AG08396 (cell line): ENCODE measurements at regions not wholly inside any gene's neighbourhood (a gene's known extent, or its start where the extent isn't known, plus 50 kb on each side); places are given as distances from the start of the nearest gene placed in this dataset.

Experiments used
- DNase-seq: peaks from one replicate; pipeline ENCODE4 v3.0.0; 2012; ENCODE audit warnings: low spot score, mixed read lengths

DNA sequence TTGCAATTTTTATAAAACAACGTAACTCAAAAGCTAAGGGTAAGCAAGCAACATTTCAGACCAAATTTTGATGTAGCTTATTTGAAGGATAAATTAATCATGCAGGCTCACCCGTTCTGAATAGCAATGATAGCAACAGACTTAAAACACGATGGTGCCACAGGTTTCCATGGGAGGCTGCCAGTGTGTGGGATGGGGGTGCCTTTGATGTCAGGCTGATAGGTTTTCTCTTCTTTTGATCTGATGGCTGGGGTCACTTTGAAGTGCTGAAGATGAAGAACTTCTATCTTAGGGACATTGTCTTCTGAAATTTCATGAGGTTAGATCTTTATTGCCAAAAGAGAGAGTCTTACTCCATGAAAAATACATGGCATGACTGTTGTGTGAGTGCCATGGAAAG, 206.8 kb downstream of the LPIN1 start:
- no peak for DNase-seq

DNA sequence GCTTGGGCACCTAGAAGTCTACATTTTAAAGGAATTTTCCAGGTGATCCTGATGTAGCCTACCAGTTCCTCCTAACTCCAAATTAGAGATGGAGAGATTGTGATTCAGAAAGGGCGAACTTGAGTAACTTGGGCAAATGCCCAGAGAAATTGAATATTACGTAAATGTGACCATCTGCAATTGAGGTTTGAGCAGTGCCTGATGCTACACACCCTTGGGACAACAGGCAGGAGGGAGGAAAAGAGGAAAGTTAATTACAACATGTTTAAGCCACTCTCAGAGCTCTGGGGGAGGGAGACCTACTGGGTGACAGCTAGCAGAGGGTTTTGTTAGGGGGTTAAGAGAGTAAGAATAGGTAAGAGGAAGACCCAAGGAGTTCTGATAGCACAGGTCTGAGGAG, 208.9 kb downstream of the LPIN1 start:
- no peak for DNase-seq

DNA sequence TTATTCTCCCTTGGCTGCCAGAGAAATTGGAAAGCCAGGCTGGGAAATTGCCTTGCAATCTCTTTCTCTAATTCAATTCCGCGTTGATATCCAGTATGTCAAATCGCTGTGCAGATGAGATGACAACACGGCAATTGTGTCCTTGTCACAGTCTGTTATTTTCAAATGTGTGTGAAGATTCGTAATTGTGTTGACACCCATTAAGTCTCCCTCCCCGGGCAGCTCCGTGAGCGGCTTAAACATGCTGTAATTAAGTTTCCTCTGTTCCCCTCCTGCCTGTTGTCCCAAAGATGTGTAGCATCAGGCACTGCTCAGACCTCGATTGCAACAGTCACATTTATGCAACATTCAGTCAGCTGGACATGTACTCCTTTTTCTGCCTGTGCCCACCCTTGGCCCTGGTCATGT, 209.5 kb downstream of the LPIN1 start:
- DNase-seq, result no peak

DNA sequence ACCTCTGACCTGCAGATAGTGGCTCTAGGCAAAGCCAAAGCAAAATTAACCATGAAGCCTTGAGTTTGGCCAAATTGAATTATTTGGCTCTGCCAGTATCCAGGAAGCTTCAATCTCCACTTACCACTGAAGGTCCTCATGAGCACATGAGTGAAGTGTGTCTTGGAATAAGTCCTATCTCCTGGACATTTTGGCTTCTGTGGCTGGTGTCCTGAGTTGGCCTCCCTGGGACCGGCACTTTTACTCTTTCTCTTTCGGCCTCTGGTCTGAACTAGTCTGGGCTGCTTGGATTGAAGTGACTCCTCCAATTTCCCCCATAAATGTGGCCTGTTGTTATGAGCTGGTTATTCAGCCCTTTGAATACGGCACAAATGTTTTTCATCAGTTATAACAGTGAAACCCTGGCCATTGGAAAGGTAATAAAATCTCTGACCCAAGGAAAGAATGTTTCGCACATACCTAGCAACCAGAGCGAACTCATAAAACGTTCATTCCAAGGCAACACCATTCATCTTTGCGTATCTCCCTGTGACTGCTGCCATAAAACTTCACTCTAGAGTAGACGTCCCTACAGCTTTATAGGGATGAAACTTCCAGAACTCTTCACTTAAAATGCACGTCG, 216.4 kb downstream of the LPIN1 start:
- DNase-seq, result no peak

DNA sequence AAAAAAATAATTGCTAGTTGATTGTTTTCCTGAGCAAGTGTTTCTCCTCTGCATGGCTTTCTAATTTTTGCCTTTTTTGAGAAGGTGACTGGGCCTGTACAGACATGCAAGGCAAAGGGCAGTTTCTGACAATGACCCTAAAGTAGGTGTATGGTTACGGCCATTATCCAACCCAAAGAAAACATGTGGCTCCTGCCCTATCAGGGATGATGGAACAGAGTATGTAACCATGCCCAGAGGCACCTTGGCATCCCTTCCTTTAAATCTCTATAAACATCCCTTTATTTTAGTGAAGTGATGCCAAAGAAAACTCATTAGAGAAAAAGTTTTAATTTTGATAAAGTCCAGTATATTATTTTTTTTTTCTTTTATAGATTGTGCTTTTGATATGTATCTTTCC, 217.5 kb downstream of the LPIN1 start:
- no peak for DNase-seq

DNA sequence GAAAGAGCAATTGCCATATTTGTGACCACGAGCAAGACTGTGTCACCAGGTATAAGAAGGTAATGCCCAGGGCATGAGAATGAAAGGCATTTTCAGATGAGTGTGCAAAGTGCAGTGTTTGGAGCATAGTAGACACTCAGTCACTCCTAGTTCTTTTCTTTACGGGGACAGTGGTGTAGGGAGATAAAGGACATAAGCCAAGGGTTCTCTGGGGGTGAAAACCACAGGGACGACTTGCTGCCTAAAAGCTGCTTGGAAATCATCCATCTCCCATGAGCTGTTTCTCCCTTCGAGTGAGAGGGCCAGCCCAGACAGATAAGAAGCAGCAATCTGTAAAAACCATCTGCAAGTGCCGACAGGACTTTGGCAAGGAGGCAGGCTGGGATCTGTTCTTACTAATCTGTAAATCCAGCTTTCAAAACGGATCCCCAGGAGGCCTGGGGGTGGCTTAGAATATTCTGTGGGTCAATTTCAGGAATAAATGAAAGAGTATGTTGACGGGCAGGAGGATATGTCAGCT, 221.6 kb downstream of the LPIN1 start:
- no peak for DNase-seq

DNA sequence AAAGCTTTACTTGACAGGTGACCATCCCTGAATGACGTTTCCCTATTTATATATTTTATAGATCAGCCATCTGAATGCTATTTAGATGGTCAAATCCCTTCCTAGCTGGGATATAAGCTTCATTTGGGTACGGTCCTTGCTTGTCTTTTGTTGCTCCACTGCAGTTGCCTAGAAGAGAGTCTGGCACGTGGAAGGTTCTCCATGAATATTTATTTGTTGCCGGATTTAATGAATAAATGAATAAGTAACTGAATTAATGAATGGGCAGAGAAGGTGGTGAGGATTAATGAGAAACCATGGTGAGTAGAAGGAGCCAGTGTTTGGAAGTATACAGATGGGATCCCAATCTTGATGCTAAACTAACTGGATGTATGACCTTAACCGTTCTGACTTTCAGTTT, 222.1 kb downstream of the LPIN1 start:
- no peak for DNase-seq

DNA sequence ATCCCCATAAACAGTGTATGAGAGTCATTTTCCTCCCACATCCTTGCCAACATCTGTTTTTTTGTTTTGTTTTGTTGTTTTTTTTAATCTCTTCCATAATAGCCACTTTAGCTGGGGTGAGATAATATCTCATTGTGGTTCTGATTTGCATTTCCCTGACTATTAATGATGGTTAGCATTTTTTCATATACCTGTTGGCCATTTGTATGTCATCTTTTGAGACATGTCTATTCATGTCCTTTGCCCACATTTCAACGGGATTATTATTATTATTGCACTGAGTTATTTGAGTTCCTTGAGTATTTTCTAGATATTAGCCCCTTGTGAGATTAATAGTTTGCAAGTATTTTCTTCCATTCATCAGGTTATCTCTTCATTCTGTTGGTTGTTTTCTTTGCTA, 223.3 kb downstream of the LPIN1 start:
- no peak for DNase-seq

DNA sequence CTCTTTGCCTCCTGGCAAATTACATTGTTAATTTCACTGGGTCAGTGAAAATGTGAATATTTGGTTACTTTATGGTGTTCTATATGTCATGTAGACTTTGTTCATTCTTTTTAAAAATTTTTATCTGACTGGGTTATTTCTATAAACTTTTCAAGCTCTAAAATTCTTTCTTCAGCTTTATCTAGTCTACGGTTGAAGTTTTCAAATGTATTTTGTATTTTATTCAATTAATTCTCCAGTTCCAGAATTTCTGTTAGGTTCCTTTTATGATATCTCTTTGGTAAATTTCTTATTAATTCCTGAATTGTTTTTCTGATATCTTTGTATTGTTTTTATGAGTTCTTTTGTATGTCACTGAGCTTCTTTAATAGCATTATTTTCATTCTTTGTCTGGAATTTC, 228.1 kb downstream of the LPIN1 start:
- no peak for DNase-seq

DNA sequence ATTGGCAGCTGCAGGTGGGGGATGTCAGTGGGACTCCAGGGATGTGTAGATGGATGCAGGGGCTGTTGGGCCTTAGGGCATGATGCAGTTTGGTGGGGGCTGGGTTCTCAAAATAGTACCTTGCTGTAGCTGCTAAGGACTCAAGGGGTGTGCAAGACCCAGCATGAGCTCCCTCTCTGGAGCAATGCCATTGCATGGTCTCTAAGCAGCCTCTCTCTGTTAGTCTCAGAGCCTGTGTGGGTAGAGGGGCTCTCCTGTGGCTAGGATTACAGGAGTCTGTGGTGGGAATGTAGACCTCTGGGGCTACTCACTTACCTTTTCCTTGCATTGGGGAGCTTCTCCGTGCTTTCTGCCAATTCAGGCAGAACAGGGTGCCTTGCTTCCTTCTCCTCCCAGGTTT, 228.9 kb downstream of the LPIN1 start:
- DNase-seq, result no peak

DNA sequence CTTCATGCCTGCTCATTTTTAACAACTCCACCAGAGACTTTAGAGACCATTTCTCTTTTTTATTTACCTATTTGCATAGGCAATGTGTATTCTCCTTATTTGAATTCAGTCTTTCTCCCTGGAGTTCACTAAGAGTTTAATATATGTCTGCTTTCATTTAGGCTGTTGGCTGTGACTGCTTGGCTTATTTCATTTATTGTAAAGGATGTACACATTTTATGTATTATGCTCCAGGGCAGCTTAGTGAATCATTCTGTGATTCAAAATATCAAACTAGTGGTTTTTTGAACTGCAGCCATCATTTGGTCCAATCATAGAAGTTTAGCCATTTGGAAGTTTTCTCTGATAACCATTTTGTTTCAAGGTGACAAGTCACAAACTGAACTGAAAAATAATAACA, 229.6 kb downstream of the LPIN1 start:
- no peak for DNase-seq

DNA sequence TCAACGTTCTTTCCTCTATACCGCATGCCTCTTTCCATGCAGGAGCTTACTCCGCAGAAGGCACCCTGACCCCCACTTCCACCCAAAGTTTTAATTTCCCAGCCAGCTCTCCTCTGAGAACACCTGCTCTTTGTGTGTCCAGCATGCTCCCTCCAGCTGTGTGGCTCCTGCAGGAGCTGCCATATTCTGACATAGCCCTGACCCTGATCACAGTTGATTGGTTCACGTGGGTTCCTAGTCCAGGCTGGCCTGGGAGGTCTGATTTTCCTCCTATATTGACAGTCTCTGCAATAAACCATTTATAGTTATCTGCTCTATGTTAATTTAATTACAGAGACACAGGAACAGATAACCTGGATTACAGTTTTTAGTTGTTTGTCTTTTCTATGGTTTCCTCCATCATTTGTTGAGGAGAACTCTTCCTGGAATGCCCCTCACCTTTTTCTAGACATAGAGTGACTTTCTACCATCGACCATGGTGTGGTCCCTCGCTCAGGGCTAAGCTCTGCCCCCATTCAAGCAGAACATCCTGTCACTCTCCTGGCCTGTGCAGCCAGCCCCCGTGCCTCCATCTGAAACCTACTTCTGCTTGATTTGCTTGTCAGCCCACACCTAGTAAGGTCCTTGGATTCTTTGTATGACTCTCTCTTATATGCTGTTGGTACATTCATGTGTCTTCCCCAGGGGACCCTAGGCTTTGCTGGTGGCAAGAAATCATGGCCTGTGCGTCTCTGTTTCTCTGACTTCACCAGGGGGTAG, 231.5 kb downstream of the LPIN1 start:
- no peak for DNase-seq

DNA sequence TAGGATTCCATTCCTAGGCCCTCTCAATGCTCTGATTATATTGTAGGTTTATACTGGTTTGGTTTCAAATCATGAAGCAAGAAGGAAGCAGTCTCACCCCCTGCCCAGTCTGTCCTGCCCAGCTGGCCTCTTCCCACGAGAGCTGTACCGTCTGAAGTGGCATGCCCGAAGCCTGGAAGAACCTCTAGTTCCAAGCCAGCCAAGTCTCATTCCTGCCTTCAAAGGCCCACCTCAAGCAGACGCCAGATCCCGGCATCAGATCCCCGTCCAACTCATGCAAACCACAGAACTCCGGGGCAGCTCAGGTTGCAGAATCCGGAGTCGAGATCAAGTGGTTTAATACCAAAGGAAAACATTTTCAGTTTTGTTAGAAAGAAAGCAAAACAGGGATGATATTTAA, 234.4 kb downstream of the LPIN1 start:
- peak; percentile 27 for DNase-seq

DNA sequence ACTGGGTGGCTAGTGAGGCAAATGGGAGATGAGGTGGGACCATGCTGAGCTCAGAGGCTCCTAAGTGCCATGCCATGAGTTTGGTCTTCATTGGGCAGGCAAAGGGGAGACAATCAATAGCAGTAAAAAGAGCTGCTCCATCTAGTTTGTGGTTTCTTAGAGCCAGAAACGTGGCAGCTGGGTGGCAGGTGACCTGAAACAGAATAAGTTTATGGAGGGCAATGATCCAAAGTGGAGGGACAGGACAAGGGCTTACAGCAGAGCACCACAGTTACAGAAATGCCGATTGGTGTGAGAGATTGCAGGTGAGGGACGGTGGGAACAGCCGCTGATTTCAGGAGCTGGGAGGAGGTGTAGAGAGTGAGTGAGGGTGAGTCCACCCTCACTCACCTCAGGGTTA, 237.0 kb downstream of the LPIN1 start:
- no peak for DNase-seq

DNA sequence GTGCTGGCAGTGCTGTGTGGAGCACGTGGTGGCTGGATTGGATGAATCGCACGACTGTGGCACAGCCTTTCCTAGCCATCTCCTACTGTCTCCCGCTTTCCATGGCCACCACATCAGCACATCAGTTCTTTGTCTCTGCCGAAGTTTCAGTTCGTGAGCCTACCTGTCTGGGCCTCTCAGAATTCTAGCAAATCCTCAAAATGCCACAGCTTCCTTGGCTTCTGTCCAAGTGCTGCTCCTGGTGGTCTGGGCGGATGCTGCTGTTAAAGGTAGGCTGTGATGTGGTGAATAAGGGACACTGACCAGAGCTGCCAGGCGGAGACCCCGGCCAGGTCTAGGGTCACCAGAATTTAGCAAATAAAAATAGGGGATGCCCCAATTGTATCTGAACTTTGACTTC, 237.4 kb downstream of the LPIN1 start:
- DNase-seq, result no peak

DNA sequence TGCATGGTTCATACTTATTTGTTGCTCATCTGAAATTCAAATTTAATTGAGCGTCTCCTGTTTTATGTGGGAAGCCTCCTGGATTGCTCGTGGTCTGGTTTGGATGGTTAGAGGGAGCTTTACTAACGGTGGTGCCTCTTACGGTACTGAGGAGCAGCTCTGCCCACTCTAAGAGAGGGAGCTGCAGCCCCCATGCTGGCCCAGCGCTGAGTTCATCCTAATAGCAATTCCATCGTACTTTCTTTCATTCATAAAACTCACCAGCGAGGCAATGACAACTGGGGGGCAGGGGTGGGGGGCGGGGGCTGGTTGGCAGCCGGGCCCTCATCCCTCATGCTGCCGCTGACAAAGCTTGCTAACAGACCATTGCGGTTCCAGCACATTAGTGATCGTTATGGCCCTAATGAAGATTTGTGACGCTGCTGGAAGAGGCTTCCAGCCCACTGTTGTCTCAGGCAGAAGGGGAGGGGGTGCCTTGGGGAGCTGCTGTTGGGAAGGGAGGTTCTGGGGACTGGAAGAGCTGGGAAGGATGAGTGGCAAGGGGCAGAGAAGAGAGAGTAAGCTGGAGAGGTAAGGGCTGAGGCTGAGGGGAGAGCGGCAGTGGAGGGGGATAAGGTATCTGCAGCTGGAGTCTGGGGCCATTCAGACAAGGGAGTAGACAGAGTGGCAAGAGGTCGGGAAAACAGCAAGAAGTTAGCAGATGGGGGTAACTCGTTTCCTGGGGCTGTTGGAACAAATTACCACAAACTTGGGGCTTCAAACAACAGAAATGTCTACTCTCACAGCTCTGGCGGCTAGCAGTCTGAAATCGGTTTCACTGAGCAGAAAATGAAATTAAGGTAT, 238.1 kb downstream of the LPIN1 start:
- DNase-seq, result no peak

DNA sequence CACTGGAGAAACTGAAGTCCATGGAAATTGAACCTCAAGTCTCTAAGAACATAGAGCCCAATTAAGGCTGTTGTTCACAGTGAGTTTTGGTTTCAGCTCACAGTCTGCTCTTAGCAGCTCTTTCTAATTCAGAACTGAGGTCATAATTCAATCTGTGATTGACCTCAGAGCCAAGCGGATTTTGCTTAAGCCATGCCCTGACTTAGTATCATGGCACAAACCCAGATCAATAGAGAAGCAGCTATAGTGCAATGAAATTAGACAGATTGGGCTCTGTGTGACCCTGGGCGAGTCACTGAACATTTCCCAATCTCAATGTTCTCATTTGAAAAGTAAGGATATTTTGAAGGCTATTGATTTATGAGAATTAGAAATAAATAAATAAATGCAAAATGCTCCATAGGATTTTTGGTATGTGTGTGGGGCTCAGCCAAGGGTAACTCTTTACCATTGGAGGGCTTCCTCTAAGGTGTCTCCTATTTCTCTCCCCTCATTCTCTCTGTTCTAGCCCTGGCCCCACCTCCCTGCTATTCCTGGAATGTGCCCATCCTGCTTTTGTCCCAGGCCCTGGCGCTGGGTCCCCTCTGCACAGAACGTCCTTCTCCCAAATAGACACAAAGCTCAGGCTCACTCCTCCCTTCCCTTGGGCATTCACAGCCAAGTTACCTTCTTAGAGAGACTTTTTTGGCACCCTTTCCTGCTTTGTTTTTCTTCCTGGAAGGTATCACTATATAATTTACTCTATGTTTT, 239.6 kb downstream of the LPIN1 start:
- no peak for DNase-seq

DNA sequence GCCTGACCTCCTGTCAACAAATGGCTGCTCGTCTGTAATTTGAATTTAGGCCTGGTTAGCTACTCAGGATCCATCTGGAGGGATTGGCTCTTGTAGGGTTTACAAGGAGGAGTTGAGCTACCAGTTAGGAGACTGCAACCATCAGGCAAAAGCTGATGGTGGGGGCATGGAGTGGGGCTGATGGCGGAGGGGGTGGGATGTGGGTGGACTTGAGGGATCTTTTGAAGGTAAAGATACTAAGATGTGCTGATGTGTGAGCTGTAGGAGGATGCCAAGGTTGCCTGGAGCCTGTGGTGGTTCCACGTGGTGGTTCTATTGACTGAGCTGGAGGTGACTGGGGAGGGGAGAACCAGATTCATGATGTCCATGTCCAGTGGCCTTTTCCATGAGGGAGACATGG, 240.7 kb downstream of the LPIN1 start:
- DNase-seq, result no peak

DNA sequence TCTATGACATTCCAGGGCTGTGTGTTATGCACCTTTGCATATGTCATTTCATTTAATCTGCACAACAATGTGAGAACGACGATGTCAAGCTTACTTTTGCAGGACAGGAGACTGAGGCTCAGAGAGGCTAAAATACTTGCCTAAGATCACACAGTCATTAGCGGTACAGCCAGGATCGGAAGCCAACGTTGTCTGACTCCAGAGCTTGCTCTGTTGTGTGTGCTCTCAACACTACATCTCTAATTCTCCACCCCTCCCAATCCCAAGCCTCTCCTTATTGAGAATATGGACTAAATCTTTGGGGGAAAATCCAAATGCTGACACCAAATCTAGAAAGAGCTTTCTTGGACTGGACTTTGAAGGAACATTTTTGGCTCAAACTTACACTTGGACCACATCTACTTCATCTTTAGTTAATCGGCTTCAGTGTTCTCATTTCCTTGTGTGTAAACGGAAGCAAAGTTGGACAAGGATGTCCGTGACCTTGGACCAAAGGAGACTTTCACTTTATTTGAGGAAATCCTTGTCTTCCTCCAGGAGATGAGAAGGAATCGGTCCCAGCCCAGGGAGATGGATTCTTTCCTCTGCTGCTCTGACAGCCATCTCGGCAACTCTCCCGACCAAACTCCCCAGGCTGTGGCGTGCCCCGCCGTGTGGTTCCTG, 242.4 kb downstream of the LPIN1 start:
- DNase-seq, result no peak

DNA sequence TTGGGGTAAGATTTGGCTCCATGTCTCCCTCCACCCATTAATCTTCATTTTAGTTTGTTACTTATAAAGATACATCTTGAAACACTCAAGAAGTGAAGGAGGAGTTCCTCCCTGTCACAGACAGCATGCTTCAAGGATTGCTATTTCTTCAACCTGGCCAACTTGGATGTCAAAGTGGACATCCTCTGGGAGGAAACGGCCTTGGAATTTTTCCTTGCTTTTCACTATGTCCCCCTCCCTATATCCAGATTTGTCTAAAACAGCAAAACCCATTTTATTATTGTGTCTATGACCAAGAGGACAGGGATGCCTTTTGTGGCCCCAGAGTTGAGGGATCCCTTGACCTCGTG, 242.9 kb downstream of the LPIN1 start:
- no peak for DNase-seq

DNA sequence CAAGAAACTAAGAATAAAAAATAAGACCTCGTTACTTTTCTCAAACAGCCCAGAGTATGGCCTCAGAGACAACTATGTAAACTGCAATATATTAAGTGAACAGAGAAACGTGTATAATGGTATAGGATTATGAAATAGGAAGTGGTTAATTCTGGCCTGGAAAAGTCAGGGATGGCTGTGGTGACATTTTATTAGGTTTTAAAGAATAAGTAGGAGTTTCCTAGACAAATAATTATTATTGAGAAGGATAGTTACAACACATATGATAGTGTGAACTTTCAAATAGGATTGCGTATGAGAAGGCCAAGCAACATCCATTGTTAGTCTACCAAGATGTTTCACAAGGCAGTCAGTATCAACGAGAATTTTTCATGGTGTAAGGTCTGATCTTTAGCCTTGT, 244.1 kb downstream of the LPIN1 start:
- DNase-seq, result no peak

DNA sequence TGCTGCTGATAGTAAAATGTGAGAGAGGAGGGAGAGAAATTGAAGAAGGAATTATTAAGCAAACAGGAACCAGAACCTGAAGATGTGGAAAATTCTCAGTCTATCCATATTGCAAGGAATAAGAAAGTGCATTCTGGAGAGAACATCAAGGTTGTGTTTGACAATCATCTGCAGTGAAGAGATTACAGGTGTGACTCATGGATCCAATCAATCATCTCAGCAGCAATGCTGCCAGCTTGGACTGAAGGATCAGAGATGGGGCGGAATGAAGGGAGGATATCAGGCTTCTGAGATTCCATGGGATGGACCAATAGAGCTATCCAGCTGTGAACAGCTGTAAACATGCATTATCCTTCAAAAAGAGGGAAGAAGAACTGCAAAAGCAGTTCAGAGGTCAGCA, 247.3 kb downstream of the LPIN1 start:
- DNase-seq, result no peak
